Activated naive CD8-positive, alpha-beta T cell treated with anti-CD3 and anti-CD28 coated beads, Interleukin-2, amount 10 ng/mL, durations not matched to agents 7 days and 5 days (primary cell): ENCODE measurements at regions not wholly inside any gene's neighbourhood (a gene's known extent, or its start where the extent isn't known, plus 50 kb on each side); places are given as distances from the start of the nearest gene placed in this dataset.
A peak's percentile ranks its signal among the peaks of the same experiment; 100 is the strongest.

Source experiments
- ATAC-seq: fragments of 150-1000 bp; cut with Tn5 transposase; one replicate; pipeline ENCODE4 v1.10.0; 2021; ENCODE audit warnings: low read depth, moderate library complexity
- POLR2A ChIA-PET: fragments of 350-600 bp; sonication (Branson Sonifier 250); formaldehyde crosslinking; loops from one replicate; lab custom pipeline; 2021; ENCODE audit warnings: antibody characterized with exemption; lab: Charles Lee
- DNase-seq: peaks from one replicate; pipeline ENCODE4 v3.0.0; 2021
- H3K27ac Mint-ChIP-seq: one replicate; pipeline ENCODE4 v1.8.0; 2022; ENCODE audit warnings: mild to moderate bottlenecking, mixed read lengths
- H3K27me3 Mint-ChIP-seq: one replicate; pipeline ENCODE4 v1.8.0; 2022; ENCODE audit warnings: mild to moderate bottlenecking, moderate library complexity, mixed read lengths
- H3K36me3 Mint-ChIP-seq: one replicate; pipeline ENCODE4 v1.8.0; 2021; ENCODE audit warnings: mild to moderate bottlenecking, mixed read lengths
- H3K4me1 Mint-ChIP-seq: one replicate; pipeline ENCODE4 v1.8.0; 2021; ENCODE audit warnings: mixed read lengths
- H3K4me3 Mint-ChIP-seq: one replicate; pipeline ENCODE4 v1.8.0; 2022; ENCODE audit warnings: mild to moderate bottlenecking, moderate library complexity, mixed read lengths
- H3K9me3 Mint-ChIP-seq: one replicate; pipeline ENCODE4 v1.8.0; 2021; ENCODE audit warnings: mixed read lengths

GRCh38 chr14:22065347-22065746 lies 391.7 kb upstream of the OR4E1 start:
- Mint-ChIP-seq H3K4me3 (peak overlapping the region; percentile 54), H3K27me3 (no peaks in the 10 kb centered on the region), H3K36me3 (no peaks in the 10 kb centered on the region), H3K27ac (peak overlapping the region; percentile 60), H3K9me3 (no peaks in the 10 kb centered on the region), H3K4me1 (peaks cover 27% of the 10 kb centered on the region)
- POLR2A ChIA-PET: interaction anchor here (1.4 to 1.5 kb wide), 2 partner anchors 19 to 481 kb away, joined by 3 read pairs; no protein-coding TSS in a partner anchor
- DNase-seq: no peak
- ATAC-seq: no peak

DNA sequence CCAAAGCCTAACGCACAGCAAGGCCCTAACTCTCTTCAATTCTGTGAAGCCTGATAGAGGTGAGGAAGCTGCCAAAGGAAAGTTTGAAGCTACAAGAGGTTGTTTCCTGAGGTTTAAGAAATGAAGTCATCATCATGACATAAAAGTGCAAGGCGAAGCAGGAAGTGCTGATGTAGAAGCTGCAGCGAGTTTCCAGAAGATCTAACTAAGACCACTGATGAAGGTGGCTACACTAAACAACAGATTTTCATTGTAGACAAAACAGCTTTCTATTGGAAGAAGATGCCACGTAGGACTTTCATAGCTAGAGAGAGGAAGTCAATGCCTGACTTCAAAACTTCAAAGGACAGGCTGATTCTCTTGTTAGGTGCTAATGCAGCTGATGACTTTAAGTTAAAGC lies 385.6 kb upstream of the OR4E1 start:
- DNase-seq: no peak
- no peak overlapping the region for H3K4me3 Mint-ChIP-seq
- POLR2A ChIA-PET: no interaction called here

DNA sequence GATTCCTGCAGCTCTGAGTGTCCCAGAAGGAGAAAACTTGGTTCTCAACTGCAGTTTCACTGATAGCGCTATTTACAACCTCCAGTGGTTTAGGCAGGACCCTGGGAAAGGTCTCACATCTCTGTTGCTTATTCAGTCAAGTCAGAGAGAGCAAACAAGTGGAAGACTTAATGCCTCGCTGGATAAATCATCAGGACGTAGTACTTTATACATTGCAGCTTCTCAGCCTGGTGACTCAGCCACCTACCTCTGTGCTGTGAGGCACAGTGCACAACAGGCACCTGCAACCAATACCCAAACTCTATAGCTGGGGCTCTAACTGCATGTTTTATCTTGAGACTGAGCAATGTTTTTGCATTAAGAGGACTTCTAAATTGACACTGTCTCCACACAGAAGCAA lies 379.2 kb upstream of the OR4E1 start:
- no peaks in the 10 kb centered on the region for H3K27me3 Mint-ChIP-seq
- DNase-seq: no peak
- peaks cover 3% of the 10 kb centered on the region for H3K36me3 Mint-ChIP-seq
- POLR2A ChIA-PET: no interaction called here
- H3K4me1 Mint-ChIP-seq: peaks cover 28% of the 10 kb centered on the region
- peak; percentile 77 for ATAC-seq
- peak overlapping the region; percentile 91 for H3K27ac Mint-ChIP-seq
- peak overlapping the region; percentile 80 for H3K4me3 Mint-ChIP-seq
- no peaks in the 10 kb centered on the region for H3K9me3 Mint-ChIP-seq

More for the DNA sequence above, 385.6 kb upstream of the OR4E1 start:
- no peaks in the 10 kb centered on the region for H3K9me3 Mint-ChIP-seq
- no peak overlapping the region for H3K27ac Mint-ChIP-seq
- peaks cover 14% of the 10 kb centered on the region for H3K4me1 Mint-ChIP-seq
- no peaks in the 10 kb centered on the region for H3K27me3 Mint-ChIP-seq
- H3K36me3 Mint-ChIP-seq: peaks cover 2% of the 10 kb centered on the region
- no peak for ATAC-seq

GRCh38 chr14:22047115-22047514 lies 373.5 kb upstream of the OR4E1 start:
- H3K36me3 Mint-ChIP-seq: peaks cover 1% of the 10 kb centered on the region
- H3K27me3 Mint-ChIP-seq: no peaks in the 10 kb centered on the region
- H3K27ac Mint-ChIP-seq: peak overlapping the region; percentile 89
- no peaks in the 10 kb centered on the region for H3K9me3 Mint-ChIP-seq
- ATAC-seq: peak; percentile 86
- H3K4me1 Mint-ChIP-seq: peaks cover 31% of the 10 kb centered on the region
- DNase-seq: no peak
- H3K4me3 Mint-ChIP-seq: peak overlapping the region; percentile 54
- POLR2A ChIA-PET: interaction anchor here (0.8 to 1.8 kb wide), 6 partner anchors 19 to 509 kb away, joined by 3 to 9 read pairs (median 4); no protein-coding TSS in a partner anchor

- no peak for ATAC-seq
- Mint-ChIP-seq H3K27me3 (no peaks in the 10 kb centered on the region), H3K4me3 (peak overlapping the region; percentile 64), H3K27ac (peak overlapping the region; percentile 85), H3K4me1 (peaks cover 29% of the 10 kb centered on the region), H3K9me3 (no peaks in the 10 kb centered on the region), H3K36me3 (no peaks in the 10 kb centered on the region)
- POLR2A ChIA-PET: interaction anchor here (1.0 to 1.8 kb wide), 5 partner anchors 20 to 510 kb away, joined by 3 to 7 read pairs (median 3); no protein-coding TSS in a partner anchor
- no peak for DNase-seq
These were observed 372.4 kb upstream of the OR4E1 start for GRCh38 chr14:22046063-22046462.

DNA sequence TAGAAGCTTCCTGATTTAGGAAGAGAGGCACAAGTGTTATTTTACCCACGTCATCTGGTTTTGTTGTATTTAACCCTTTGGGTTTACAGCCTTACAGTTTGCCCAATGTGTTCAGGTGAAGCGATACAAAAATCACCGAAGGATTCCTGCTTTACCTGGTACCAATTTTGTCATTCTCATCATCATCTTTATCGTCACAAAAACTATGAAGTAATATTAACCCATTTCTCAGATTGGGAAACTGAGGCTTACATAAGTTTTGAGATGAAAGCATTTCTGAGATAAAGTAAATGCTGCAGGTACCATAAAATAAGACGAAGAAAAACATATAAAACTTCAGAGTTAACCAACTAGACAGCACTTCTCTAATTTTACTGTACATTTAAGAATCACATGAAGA lies 370.6 kb upstream of the OR4E1 start:
- Mint-ChIP-seq H3K27me3 (no peaks in the 10 kb centered on the region), H3K36me3 (no peaks in the 10 kb centered on the region), H3K27ac (no peak overlapping the region), H3K9me3 (no peaks in the 10 kb centered on the region), H3K4me3 (no peak overlapping the region), H3K4me1 (peaks cover 24% of the 10 kb centered on the region)
- POLR2A ChIA-PET: no interaction called here
- ATAC-seq (no peak), DNase-seq (no peak)

DNA sequence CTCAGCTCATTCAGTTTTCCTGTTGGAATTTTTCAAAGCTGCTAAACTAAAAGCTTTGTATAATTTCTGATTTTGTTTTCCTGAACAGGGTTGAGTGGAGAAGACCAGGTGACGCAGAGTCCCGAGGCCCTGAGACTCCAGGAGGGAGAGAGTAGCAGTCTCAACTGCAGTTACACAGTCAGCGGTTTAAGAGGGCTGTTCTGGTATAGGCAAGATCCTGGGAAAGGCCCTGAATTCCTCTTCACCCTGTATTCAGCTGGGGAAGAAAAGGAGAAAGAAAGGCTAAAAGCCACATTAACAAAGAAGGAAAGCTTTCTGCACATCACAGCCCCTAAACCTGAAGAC lies 367.1 kb upstream of the OR4E1 start:
- peak; percentile 50 for ATAC-seq
- no peak for DNase-seq
- Mint-ChIP-seq H3K27ac (peak overlapping the region; percentile 89), H3K4me3 (peak overlapping the region; percentile 78), H3K36me3 (no peaks in the 10 kb centered on the region), H3K4me1 (peaks cover 4% of the 10 kb centered on the region), H3K9me3 (no peaks in the 10 kb centered on the region), H3K27me3 (no peaks in the 10 kb centered on the region)
- POLR2A ChIA-PET: interaction anchor here (1.0 to 1.4 kb wide), 4 partner anchors 28 to 516 kb away, joined by 3 to 4 read pairs (median 3); no protein-coding TSS in a partner anchor

DNA sequence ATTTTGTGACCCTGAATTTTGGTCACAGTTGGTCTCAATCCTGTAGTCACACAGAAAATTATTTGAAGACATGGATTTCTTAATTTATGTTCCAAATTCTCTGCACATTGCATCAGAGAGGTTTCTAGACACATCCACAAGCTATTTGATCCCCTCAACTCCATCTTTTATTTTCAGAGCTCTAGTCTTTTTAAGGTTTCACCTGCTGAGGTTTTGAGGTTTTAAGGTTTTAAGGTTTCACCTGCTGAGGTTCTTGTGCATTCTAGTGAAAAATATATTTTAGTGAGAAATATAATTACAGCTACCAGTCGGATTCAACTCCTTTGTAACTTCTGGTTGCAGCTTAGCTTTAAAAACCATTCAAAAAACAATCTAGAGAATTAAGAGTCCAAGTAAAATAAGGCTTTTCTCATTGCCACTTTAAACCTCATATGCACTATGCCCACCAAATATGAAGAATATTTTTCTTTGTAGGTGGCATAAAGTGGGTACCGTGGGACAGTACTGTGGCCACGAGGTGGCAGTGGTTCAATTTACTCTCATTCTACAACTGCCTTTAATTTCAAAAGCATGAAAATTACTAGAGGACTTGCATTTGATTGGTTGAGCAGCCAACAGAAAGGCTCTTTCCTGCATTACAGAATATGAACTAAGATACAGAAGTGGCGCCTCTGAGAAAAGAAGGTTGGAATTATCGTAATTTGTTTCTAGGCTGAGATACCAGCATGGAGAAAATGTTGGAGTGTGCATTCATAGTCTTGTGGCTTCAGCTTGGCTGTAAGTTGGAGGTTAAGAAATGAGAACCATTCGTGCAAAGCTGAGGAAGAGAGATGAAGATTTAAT lies 366.5 kb upstream of the OR4E1 start:
- Mint-ChIP-seq H3K27ac (peak overlapping the region; percentile 89), H3K27me3 (no peaks in the 10 kb centered on the region), H3K4me1 (peaks cover 4% of the 10 kb centered on the region), H3K4me3 (peak overlapping the region; percentile 78), H3K9me3 (no peaks in the 10 kb centered on the region), H3K36me3 (no peaks in the 10 kb centered on the region)
- POLR2A ChIA-PET: interaction anchor here (1.0 to 1.4 kb wide), 5 partner anchors 27 to 516 kb away, joined by 3 to 4 read pairs (median 3); no protein-coding TSS in a partner anchor
- no peak for DNase-seq
- peak; percentile 92 for ATAC-seq

DNA sequence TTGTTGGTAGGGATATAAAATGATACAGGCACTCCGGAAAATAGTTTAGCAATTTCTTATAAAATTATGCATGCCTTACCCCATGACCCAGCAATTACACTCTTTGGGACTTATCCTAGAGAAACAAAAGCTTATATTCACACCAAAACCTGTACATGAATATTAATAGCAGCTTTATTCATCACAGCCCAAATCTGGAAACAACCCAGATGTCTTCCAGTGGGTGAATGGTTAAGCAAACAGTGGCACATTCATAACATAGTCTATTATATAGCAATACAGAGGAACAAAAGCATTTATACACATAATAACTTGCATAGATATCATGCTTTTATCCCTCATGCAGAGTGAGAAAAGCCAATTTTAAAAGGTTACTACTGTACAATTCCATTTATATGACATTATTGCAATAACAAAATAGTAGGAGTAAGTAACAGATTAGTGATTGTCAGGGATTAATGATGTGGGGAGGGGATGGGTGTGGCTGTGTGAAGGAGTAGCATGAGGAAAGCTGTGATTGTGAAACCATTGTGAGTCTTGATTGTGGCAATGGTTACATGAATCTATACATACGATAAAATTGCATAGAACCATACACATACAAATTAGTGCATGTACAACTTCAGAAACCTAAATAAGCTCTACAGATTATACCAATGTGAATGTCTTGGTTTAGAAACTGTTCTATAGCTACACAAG lies 363.1 kb upstream of the OR4E1 start:
- Mint-ChIP-seq H3K4me3 (no peak overlapping the region), H3K36me3 (no peaks in the 10 kb centered on the region), H3K9me3 (no peaks in the 10 kb centered on the region), H3K4me1 (peaks cover 3% of the 10 kb centered on the region), H3K27me3 (peaks cover 2% of the 10 kb centered on the region), H3K27ac (no peak overlapping the region)
- DNase-seq: no peak
- POLR2A ChIA-PET: no interaction called here
- ATAC-seq: no peak

DNA sequence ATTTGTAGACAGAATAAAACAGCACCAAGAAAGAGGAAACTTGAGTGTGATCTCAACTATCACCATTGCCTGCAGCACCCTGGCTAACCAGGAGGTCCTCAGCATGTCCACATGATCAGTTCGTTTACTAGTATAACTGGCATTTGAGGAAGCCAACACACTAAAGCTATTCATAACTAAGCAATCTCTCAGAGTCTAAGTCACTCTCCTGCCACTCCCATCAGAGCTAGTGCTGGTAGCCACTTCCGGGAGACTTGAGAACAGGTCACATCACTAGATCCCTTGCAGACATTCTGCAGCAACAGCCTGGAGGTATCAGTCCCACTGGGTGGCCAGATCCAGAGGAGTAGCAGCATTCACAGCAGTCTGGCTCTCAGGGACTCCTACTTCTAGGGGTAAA lies 352.9 kb upstream of the OR4E1 start:
- no peak overlapping the region for H3K4me3 Mint-ChIP-seq
- DNase-seq (no peak), ATAC-seq (peak; percentile 66)
- peak overlapping the region; percentile 67 for H3K27ac Mint-ChIP-seq
- H3K36me3 Mint-ChIP-seq: peaks cover 2% of the 10 kb centered on the region
- peaks cover 7% of the 10 kb centered on the region for H3K4me1 Mint-ChIP-seq
- peaks cover 5% of the 10 kb centered on the region for H3K27me3 Mint-ChIP-seq
- no peaks in the 10 kb centered on the region for H3K9me3 Mint-ChIP-seq
- POLR2A ChIA-PET: interaction anchor here (0.9 kb wide), 1 partner anchor 24 kb away, joined by 4 read pairs; no protein-coding TSS in a partner anchor

- POLR2A ChIA-PET: interaction anchor here (0.9 kb wide), 1 partner anchor 23 kb away, joined by 4 read pairs; no protein-coding TSS in a partner anchor
- H3K4me3 Mint-ChIP-seq: no peak overlapping the region
These were observed 352.3 kb upstream of the OR4E1 start for GRCh38 chr14:22025879-22026278.

GRCh38 chr14:22024137-22024536 lies 350.5 kb upstream of the OR4E1 start:
- no peak for ATAC-seq
- H3K9me3 Mint-ChIP-seq: no peaks in the 10 kb centered on the region
- peaks cover 5% of the 10 kb centered on the region for H3K27me3 Mint-ChIP-seq

More at GRCh38 chr14:22025879-22026278, 352.3 kb upstream of the OR4E1 start:
- no peak for DNase-seq
- no peaks in the 10 kb centered on the region for H3K9me3 Mint-ChIP-seq
- peak overlapping the region; percentile 67 for H3K27ac Mint-ChIP-seq
- ATAC-seq: no peak
- peaks cover 2% of the 10 kb centered on the region for H3K36me3 Mint-ChIP-seq
- H3K27me3 Mint-ChIP-seq: peaks cover 5% of the 10 kb centered on the region
- H3K4me1 Mint-ChIP-seq: peaks cover 7% of the 10 kb centered on the region

DNA sequence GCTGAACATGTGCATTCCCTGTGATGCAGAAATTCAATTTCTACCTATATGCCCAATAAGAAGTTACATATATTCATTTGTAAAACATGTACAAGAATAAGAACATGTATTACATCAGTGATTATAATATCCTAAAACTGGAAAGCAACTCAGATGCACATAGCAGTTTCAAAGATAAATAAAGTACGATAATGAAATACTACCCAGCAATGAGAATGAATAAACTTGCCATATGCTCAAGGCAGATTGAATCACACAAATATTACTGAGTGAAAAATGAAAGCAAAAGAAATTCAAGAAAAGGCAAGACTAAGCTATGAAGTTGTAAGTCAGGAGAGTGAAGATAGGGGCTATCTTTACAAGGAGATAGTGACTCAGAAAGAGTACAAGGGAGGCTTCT lies 345.3 kb upstream of the OR4E1 start:
- no peaks in the 10 kb centered on the region for H3K9me3 Mint-ChIP-seq
- DNase-seq (no peak), ATAC-seq (no peak)
- no peak overlapping the region for H3K4me3 Mint-ChIP-seq
- POLR2A ChIA-PET: no interaction called here
- peaks cover 8% of the 10 kb centered on the region for H3K4me1 Mint-ChIP-seq
- H3K27me3 Mint-ChIP-seq: peaks cover 2% of the 10 kb centered on the region
- H3K36me3 Mint-ChIP-seq: no peaks in the 10 kb centered on the region
- H3K27ac Mint-ChIP-seq: no peak overlapping the region

More at GRCh38 chr14:22024137-22024536, 350.5 kb upstream of the OR4E1 start:
- peaks cover 2% of the 10 kb centered on the region for H3K36me3 Mint-ChIP-seq
- peaks cover 13% of the 10 kb centered on the region for H3K4me1 Mint-ChIP-seq
- H3K27ac Mint-ChIP-seq: no peak overlapping the region
- H3K4me3 Mint-ChIP-seq: no peak overlapping the region
- POLR2A ChIA-PET: no interaction called here
- DNase-seq: no peak
